ENCODE measurements at regions not wholly inside any gene's neighbourhood (a gene's known extent, or its start where the extent isn't known, plus 50 kb on each side); places are given as distances from the start of the nearest gene placed in this dataset.

- no peaks in the 10 kb centered on the region for H3K36me3 ChIP-seq (ENCODE audit: control insufficient read depth, insufficient read depth, low read length)
- no peak for TF ChIP-seq CTCF (IDR thresholded peaks at IDR 0.05; ENCODE audit: insufficient read depth, low read length, poor library complexity, severe bottlenecking)
These were observed 133.2 kb downstream of the PROX1 start for GRCh38 chr1:214120951-214121350.

GRCh38 chr1:214122110-214122509, 134.3 kb downstream of the PROX1 start:
- H3K36me3 ChIP-seq (ENCODE audit: control insufficient read depth, insufficient read depth, low read length): no peaks in the 10 kb centered on the region
- DNase-seq (ENCODE audit: low read depth): no peak
- H3K4me3 ChIP-seq (ENCODE audit: low read depth, low read length): no peak overlapping the region
- TF ChIP-seq CTCF (IDR thresholded peaks at IDR 0.05; ENCODE audit: insufficient read depth, low read length, poor library complexity, severe bottlenecking): no peak
- no peaks in the 10 kb centered on the region for H3K27me3 ChIP-seq (ENCODE audit: control insufficient read depth, insufficient read depth, low read length)

More at GRCh38 chr1:214120951-214121350, 133.2 kb downstream of the PROX1 start:
- Histone ChIP-seq H3K27me3 (ENCODE audit: control insufficient read depth, insufficient read depth, low read length) (no peaks in the 10 kb centered on the region), H3K4me3 (ENCODE audit: low read depth, low read length) (no peak overlapping the region)
- DNase-seq (ENCODE audit: low read depth): no peak

- no peaks in the 10 kb centered on the region for H3K36me3 ChIP-seq (ENCODE audit: control insufficient read depth, insufficient read depth, low read length)
- no peak overlapping the region for H3K4me3 ChIP-seq (ENCODE audit: low read depth, low read length)
- DNase-seq (ENCODE audit: low read depth): peak; percentile 21
- peak; percentile 54 for TF ChIP-seq CTCF (IDR thresholded peaks at IDR 0.05; ENCODE audit: insufficient read depth, low read length, poor library complexity, severe bottlenecking)
- no peaks in the 10 kb centered on the region for H3K27me3 ChIP-seq (ENCODE audit: control insufficient read depth, insufficient read depth, low read length)
These were observed 135.4 kb downstream of the PROX1 start for GRCh38 chr1:214123061-214123784.

- H3K4me3 ChIP-seq (ENCODE audit: low read depth, low read length): no peak overlapping the region
- H3K27me3 ChIP-seq (ENCODE audit: control insufficient read depth, insufficient read depth, low read length): no peaks in the 10 kb centered on the region
- H3K36me3 ChIP-seq (ENCODE audit: control insufficient read depth, insufficient read depth, low read length): no peaks in the 10 kb centered on the region
- DNase-seq (ENCODE audit: low read depth): no peak
- TF ChIP-seq CTCF (IDR thresholded peaks at IDR 0.05; ENCODE audit: insufficient read depth, low read length, poor library complexity, severe bottlenecking): no peak
These were observed 136.6 kb downstream of the PROX1 start for GRCh38 chr1:214124281-214124805.

GRCh38 chr1:214124915-214125314, 137.1 kb downstream of the PROX1 start:
- H3K4me3 ChIP-seq (ENCODE audit: low read depth, low read length): no peak overlapping the region
- TF ChIP-seq CTCF (IDR thresholded peaks at IDR 0.05; ENCODE audit: insufficient read depth, low read length, poor library complexity, severe bottlenecking): no peak
- H3K36me3 ChIP-seq (ENCODE audit: control insufficient read depth, insufficient read depth, low read length): no peaks in the 10 kb centered on the region
- no peaks in the 10 kb centered on the region for H3K27me3 ChIP-seq (ENCODE audit: control insufficient read depth, insufficient read depth, low read length)
- no peak for DNase-seq (ENCODE audit: low read depth)

- DNase-seq (ENCODE audit: low read depth): no peak
- TF ChIP-seq CTCF (IDR thresholded peaks at IDR 0.05; ENCODE audit: insufficient read depth, low read length, poor library complexity, severe bottlenecking): no peak
- Histone ChIP-seq H3K36me3 (ENCODE audit: control insufficient read depth, insufficient read depth, low read length) (no peaks in the 10 kb centered on the region), H3K4me3 (ENCODE audit: low read depth, low read length) (no peak overlapping the region), H3K27me3 (ENCODE audit: control insufficient read depth, insufficient read depth, low read length) (no peaks in the 10 kb centered on the region)
These were observed 138.0 kb downstream of the PROX1 start for GRCh38 chr1:214125819-214126218.
